Hypothalamus (tissue), 51 donors: ENCODE measurements at regions not wholly inside any gene's neighbourhood (a gene's known extent, or its start where the extent isn't known, plus 50 kb on each side); places are given as distances from the start of the nearest gene placed in this dataset.

Experiments
- DNase-seq, 51 donors: peaks; one replicate each; lab custom pipeline; 2025; lab: John Stamatoyannopoulos, UW

GRCh38 chr16:85454171-85454872 lies 158.8 kb upstream of the GSE1 start:
- no peak for DNase-seq

GRCh38 chr16:85455534-85455933 lies 157.6 kb upstream of the GSE1 start:
- no peak for DNase-seq

DNA sequence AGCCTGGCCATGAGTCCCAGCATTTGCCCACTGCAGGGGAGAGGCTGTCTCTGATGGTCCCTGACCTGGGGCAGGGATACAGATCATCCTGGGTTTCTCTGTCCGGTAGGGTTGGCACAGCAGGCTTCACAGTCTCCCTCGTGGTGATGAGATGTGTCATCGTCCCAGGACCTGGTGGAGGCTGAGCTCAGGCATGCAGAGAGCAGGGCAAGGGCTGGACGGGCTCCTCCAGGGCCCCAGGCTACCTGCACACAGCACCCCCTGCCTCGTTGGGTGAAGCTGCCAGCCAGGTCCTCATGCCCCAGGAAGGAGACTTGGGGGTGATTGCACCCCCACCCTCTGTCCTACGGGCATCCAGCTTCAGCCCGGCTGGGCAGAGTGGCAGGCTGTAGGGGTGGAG lies 155.8 kb upstream of the GSE1 start:
- no peak for DNase-seq

- DNase-seq = no peak
Measured at GRCh38 chr16:85458968-85459367, 154.2 kb upstream of the GSE1 start.

DNA sequence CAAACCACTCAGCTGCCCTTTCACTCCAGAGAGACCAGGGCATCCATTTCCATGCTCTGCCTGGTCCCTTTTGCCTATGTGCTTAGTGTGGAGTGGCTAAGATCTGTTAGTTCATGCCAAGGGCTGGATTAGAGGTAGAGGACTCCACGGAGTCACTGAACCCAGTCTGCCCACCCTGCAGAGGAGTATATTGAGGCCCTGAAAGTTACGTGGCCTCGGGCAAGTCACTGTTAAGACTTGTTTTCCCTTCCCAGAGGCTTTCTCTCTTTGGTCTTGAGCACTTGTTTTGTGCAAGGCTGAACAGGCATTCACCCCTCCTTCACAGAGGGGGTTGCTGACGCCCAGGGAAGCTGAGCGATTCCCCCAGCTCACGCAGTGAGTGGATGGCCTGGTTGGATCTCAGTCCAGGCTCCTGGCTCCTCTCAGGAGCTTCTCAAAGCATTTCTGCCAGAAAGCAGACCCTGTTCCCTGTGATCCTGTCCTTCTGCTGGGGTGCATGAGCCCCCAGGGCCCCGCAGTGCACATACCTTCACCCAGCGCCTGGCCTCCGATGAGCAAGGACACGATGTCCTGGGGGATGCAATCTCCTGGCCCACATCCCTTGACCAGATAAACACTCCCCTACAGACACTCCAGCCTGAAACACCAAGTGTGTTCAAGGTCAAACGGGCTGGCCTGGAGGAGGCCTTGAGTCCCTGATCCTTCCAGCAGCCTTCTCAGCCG lies 153.4 kb upstream of the GSE1 start:
- DNase-seq = no peak

- DNase-seq = no peak
Measured at GRCh38 chr16:85460252-85461021, 152.7 kb upstream of the GSE1 start.

- DNase-seq = no peak
Measured at GRCh38 chr16:85461022-85461813, 151.9 kb upstream of the GSE1 start.

GRCh38 chr16:85461814-85462713 lies 151.1 kb upstream of the GSE1 start:
- DNase-seq = peak in 6 of 51 donors; percentile 6 to 53 (median 26)

- peak in 1 of 51 donors; percentile 35 for DNase-seq
Measured at GRCh38 chr16:85462714-85463611, 150.2 kb upstream of the GSE1 start.

- DNase-seq = no peak
Measured at GRCh38 chr16:85463672-85464382, 149.3 kb upstream of the GSE1 start.

GRCh38 chr16:85464383-85465305 lies 148.5 kb upstream of the GSE1 start:
- no peak for DNase-seq

DNA sequence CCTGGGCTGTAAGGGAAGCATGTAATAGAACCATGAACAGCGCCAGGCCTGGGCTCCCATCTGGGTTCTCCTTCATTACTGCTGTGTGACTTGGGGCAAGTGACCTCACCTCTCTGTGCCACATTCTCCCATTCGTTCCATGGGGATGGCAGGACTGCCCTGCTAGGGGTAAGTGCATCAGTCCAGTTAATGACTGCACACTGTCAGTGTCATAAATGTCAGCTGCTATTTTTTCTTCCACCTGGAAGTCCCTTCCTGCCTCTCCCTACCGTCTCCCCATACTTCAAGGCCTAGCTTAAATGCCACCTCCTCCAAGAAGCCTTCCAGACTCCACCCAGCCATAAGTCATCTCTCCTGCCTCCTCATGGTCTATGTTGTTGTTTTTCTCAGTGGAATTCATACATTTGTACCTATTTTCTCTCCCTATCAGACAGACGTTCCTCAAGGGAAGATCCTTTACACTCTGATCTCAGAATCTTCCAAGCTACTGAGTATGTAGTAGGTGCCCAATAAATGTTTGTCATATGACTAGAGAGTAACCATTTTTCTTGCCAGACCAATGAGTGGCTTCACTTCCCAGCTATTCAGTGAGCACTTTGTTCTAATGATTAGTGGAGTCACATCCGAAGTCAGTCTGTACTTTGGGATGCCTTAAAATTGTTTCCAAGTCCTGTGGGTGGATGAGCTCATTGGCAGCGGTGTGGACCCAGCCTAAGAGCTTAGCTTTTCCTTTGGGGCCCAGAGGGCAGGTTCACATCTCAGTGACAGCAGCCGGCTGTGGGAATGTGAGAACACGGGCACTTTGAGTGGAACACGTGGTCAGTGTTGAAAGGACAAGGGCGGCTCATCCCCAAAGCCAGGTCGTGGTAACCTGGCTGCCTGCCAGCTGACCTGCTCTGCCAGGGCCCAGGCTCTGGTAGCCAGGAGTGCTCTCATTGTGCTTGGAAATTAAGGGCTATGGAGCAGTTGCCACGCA lies 147.5 kb upstream of the GSE1 start:
- peak in 4 of 51 donors; percentile 9 to 39 (median 18) for DNase-seq

DNA sequence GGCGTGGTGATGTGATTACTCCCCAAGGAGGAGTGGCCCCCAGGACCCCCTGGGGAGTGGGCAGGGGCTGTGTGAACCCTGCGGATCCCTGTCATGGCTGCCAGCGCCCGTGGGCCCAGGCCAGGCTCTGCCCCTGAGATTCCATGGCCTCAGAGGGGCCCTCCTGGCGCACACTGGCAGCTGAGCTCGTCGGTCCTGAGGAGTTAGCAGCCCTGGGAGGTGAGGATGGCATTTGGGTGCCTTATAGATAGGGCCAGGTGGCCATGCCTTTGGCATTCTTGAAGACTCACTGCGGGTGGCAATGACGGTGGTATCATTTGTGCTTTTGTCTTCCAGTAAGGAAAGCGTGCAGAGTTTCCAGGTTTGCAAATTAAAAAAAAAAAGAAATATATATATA lies 146.8 kb upstream of the GSE1 start:
- no peak for DNase-seq

- DNase-seq = no peak
Measured at GRCh38 chr16:85466989-85467388, 146.1 kb upstream of the GSE1 start.

DNA sequence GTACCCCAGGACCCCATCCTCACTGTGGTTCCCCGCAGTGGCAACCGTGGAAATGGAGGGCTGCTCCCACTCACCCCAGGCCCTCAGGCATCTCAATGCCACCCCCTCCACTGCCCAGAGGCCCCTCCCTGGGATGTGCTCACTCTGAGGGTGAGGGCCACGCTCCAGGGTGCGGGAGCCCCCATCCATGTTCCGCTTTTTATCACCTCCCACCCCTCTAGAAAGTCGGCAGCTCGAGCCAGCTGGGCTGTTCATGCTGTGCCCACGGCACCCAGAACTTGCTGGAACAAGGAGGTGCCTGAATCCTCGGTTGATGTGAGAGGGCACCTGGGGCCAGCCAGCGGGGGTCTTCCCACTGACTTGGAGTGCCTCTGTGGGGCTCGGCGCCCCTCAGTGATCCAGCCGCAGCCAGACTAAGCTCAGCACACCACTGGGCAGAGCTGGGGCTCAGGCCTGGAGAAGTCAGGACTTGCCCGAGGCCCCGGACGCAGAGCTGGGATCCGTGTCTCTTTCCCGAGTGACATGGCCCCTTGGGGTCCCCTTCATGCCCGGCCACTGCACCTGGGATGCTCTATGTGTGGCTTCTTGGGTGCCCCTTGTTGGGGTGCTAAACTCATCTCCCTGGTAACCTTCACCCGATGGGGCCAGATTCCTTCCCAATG lies 143.1 kb upstream of the GSE1 start:
- DNase-seq = no peak
